ENCODE measurements at regions not wholly inside any gene's neighbourhood (a gene's known extent, or its start where the extent isn't known, plus 50 kb on each side); places are given as distances from the start of the nearest gene placed in this dataset.

DNA sequence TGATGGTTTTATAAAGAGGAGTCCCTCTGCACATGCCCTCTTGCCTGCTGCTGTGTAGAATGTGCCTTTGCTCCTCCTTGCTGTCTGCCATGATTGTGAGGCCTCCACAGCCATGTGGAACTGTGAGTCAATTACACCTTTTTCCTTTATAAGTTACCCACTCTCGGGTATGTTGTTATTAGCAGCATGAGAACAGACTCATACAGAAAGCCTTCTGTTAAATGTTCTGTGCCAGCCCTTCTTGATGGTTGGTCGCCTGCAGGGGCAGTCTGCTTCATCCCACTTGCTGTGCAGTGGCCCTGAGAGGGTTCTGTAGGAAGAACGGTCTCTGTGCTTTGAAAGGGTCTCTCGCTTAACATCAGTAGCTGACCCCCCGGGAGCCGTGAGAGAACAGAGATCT is 248.9 kb upstream of the IGFBP3 start:
- Mint-ChIP-seq H3K4me1 (no peaks in the 10 kb centered on the region), H3K36me3 (no peaks in the 10 kb centered on the region), H3K27ac (no peak overlapping the region), H3K27me3 (no peaks in the 10 kb centered on the region), H3K4me3 (no peak overlapping the region), H3K9me3 (no peaks in the 10 kb centered on the region)
- no peak for DNase-seq

DNA sequence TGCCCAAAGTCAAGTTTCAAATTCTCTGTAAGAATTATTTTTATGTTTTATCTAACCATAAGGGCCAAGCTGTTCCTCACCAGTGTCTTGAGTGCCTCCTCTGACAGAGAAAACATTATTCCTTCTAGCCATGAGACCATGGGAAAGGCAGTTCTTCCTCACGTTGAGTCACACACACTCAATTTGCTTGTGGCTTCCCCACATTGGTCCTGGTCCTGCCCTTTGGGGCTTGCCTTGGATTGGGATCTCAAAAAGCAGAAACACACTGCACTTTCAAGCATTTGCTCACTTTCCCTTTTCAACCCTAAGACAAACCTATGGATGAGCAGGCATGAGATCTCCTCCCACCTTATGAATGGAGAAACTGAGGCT is 248.3 kb upstream of the IGFBP3 start:
- Mint-ChIP-seq H3K36me3 (no peaks in the 10 kb centered on the region), H3K27ac (no peak overlapping the region), H3K9me3 (no peaks in the 10 kb centered on the region), H3K4me1 (no peaks in the 10 kb centered on the region), H3K27me3 (no peaks in the 10 kb centered on the region), H3K4me3 (no peak overlapping the region)
- DNase-seq = no peak

DNA sequence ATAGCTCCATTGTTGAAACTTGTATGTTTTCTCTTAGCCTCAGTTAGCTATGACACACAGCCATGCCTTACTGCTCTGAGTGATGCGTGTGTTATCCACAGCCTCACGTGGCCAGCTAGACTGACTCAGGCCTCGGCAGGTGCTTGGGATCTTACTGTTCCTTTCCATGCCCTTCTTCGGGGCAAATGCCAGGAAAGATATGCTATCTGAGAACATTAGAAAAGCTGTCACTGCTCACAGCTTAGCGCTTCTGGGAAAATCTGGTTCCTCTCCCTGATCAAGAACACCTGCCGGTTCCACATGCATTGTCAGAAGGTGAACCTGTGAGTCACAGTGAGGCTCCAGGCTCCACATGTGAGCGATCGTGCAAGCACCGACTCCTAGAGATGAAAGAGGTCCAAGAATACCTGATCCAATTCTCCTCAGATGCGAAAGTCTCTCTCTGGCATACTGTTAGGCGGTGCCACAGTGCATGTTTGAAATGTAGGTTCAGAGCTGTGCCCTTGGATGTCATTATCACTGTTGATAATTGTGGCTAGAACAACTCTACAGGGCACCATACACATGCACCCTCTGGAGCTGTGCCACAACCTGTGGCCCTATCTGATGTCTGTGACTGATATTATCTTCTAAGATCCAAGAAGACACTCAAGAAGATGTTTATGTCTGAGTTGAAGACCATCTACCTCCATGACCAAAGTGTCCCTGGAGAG is 247.8 kb upstream of the IGFBP3 start:
- Mint-ChIP-seq H3K4me3 (no peak overlapping the region), H3K36me3 (no peaks in the 10 kb centered on the region), H3K27me3 (no peaks in the 10 kb centered on the region), H3K27ac (no peak overlapping the region), H3K4me1 (no peaks in the 10 kb centered on the region), H3K9me3 (no peaks in the 10 kb centered on the region)
- no peak for DNase-seq

DNA sequence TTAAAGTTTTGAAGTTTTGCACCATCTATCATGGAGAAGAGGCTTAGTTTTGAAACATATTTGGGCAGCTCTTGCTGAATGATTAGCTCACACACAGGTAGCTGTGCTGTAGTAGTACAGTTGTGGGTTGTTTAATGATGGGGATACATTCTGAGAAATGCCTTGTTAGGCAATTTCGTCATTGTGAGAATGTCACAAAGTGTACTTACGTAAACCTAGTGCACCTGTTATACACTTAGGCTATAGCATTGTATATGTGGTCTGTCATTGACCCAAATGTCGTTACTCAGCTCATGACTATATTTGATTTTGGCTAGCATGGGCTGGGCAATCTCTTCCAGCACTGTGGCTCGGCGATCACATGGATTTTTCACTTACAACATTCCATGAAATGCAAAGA is 247.2 kb upstream of the IGFBP3 start:
- Mint-ChIP-seq H3K27ac (no peak overlapping the region), H3K4me3 (no peak overlapping the region), H3K27me3 (no peaks in the 10 kb centered on the region), H3K36me3 (no peaks in the 10 kb centered on the region), H3K4me1 (no peaks in the 10 kb centered on the region), H3K9me3 (no peaks in the 10 kb centered on the region)
- DNase-seq = no peak

DNA sequence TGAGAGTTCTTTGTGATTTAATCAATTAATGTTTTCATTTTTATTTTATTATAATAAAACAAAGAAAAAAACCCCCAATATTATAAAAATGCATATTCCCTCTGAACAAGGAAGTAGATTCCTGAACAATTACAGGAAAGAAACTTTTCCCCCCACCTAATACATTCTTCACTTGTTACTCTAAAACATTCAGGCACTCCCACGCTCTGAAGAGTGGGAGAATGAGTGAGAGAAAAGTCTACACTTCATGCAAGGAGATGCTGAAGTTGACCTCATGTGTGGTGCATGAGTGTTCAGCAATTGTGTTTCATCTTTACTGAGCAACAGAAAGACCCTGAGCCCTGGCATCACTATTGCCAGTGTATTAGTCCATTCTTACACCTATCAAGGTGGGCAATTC is 244.2 kb upstream of the IGFBP3 start:
- Mint-ChIP-seq H3K27ac (no peak overlapping the region), H3K36me3 (no peaks in the 10 kb centered on the region), H3K4me3 (no peak overlapping the region), H3K27me3 (no peaks in the 10 kb centered on the region), H3K4me1 (no peaks in the 10 kb centered on the region), H3K9me3 (no peaks in the 10 kb centered on the region)
- DNase-seq = no peak

DNA sequence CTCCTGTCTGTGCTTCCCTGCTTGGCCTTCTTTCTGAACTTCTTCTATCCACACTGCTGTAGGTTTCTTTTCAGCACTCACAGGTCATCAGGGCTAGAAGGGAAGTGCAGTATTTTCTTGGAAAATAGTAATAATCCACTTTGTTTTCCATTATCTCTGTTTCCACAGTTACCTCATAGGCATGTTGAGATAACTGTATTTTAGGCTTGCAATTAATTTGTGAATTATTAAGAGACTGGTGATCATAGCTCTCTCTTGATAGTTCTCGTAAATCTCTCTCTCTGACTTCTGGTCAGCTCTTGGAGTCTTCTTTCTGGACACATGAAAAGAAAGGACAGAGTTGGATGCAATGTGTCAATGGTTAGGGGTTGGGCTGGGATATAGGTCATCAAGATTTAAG is 243.6 kb upstream of the IGFBP3 start:
- no peaks in the 10 kb centered on the region for H3K36me3 Mint-ChIP-seq
- H3K4me3 Mint-ChIP-seq = no peak overlapping the region
- H3K27ac Mint-ChIP-seq = no peak overlapping the region
- H3K4me1 Mint-ChIP-seq = no peaks in the 10 kb centered on the region
- no peaks in the 10 kb centered on the region for H3K9me3 Mint-ChIP-seq
- H3K27me3 Mint-ChIP-seq = no peaks in the 10 kb centered on the region
- no peak for DNase-seq

- Mint-ChIP-seq H3K4me3 (no peak overlapping the region), H3K4me1 (no peaks in the 10 kb centered on the region), H3K9me3 (no peaks in the 10 kb centered on the region), H3K27ac (no peak overlapping the region), H3K36me3 (no peaks in the 10 kb centered on the region), H3K27me3 (no peaks in the 10 kb centered on the region)
- no peak for DNase-seq
Measured at GRCh38 chr7:46163246-46163645, 242.2 kb upstream of the IGFBP3 start.

- DNase-seq = no peak
- Mint-ChIP-seq H3K9me3 (no peaks in the 10 kb centered on the region), H3K36me3 (no peaks in the 10 kb centered on the region), H3K4me3 (no peak overlapping the region), H3K27me3 (no peaks in the 10 kb centered on the region), H3K4me1 (no peaks in the 10 kb centered on the region), H3K27ac (no peak overlapping the region)
Measured at GRCh38 chr7:46162609-46163008, 241.5 kb upstream of the IGFBP3 start.

GRCh38 chr7:46160861-46161260 is 239.8 kb upstream of the IGFBP3 start:
- Mint-ChIP-seq H3K27me3 (no peaks in the 10 kb centered on the region), H3K4me1 (no peaks in the 10 kb centered on the region), H3K4me3 (no peak overlapping the region), H3K9me3 (no peaks in the 10 kb centered on the region), H3K36me3 (no peaks in the 10 kb centered on the region), H3K27ac (no peak overlapping the region)
- no peak for DNase-seq

GRCh38 chr7:46157931-46158330 is 236.9 kb upstream of the IGFBP3 start:
- Mint-ChIP-seq H3K4me3 (no peak overlapping the region), H3K27me3 (no peaks in the 10 kb centered on the region), H3K9me3 (no peaks in the 10 kb centered on the region), H3K27ac (no peak overlapping the region), H3K4me1 (peaks cover 2% of the 10 kb centered on the region), H3K36me3 (no peaks in the 10 kb centered on the region)
- DNase-seq = no peak

- no peaks in the 10 kb centered on the region for H3K9me3 Mint-ChIP-seq
- peaks cover 2% of the 10 kb centered on the region for H3K4me1 Mint-ChIP-seq
- no peaks in the 10 kb centered on the region for H3K27me3 Mint-ChIP-seq
Measured at GRCh38 chr7:46157404-46157803, 236.3 kb upstream of the IGFBP3 start.

GRCh38 chr7:46156853-46157252 is 235.8 kb upstream of the IGFBP3 start:
- H3K4me3 Mint-ChIP-seq = no peak overlapping the region
- H3K9me3 Mint-ChIP-seq = no peaks in the 10 kb centered on the region
- H3K36me3 Mint-ChIP-seq = no peaks in the 10 kb centered on the region
- H3K27me3 Mint-ChIP-seq = no peaks in the 10 kb centered on the region
- H3K4me1 Mint-ChIP-seq = peaks cover 2% of the 10 kb centered on the region
- DNase-seq = no peak
- no peak overlapping the region for H3K27ac Mint-ChIP-seq

More at GRCh38 chr7:46157404-46157803, 236.3 kb upstream of the IGFBP3 start:
- H3K27ac Mint-ChIP-seq = no peak overlapping the region
- no peaks in the 10 kb centered on the region for H3K36me3 Mint-ChIP-seq
- no peak for DNase-seq
- no peak overlapping the region for H3K4me3 Mint-ChIP-seq

GRCh38 chr7:46156086-46156485 is 235.0 kb upstream of the IGFBP3 start:
- peaks cover 2% of the 10 kb centered on the region for H3K4me1 Mint-ChIP-seq
- no peaks in the 10 kb centered on the region for H3K27me3 Mint-ChIP-seq
- no peaks in the 10 kb centered on the region for H3K36me3 Mint-ChIP-seq
- H3K27ac Mint-ChIP-seq = no peak overlapping the region
- DNase-seq = no peak
- H3K9me3 Mint-ChIP-seq = no peaks in the 10 kb centered on the region
- H3K4me3 Mint-ChIP-seq = no peak overlapping the region

GRCh38 chr7:46155367-46155766 is 234.3 kb upstream of the IGFBP3 start:
- H3K4me1 Mint-ChIP-seq = peaks cover 2% of the 10 kb centered on the region
- no peak overlapping the region for H3K4me3 Mint-ChIP-seq
- DNase-seq = no peak
- no peaks in the 10 kb centered on the region for H3K27me3 Mint-ChIP-seq
- no peaks in the 10 kb centered on the region for H3K36me3 Mint-ChIP-seq
- H3K27ac Mint-ChIP-seq = no peak overlapping the region
- H3K9me3 Mint-ChIP-seq = no peaks in the 10 kb centered on the region

DNA sequence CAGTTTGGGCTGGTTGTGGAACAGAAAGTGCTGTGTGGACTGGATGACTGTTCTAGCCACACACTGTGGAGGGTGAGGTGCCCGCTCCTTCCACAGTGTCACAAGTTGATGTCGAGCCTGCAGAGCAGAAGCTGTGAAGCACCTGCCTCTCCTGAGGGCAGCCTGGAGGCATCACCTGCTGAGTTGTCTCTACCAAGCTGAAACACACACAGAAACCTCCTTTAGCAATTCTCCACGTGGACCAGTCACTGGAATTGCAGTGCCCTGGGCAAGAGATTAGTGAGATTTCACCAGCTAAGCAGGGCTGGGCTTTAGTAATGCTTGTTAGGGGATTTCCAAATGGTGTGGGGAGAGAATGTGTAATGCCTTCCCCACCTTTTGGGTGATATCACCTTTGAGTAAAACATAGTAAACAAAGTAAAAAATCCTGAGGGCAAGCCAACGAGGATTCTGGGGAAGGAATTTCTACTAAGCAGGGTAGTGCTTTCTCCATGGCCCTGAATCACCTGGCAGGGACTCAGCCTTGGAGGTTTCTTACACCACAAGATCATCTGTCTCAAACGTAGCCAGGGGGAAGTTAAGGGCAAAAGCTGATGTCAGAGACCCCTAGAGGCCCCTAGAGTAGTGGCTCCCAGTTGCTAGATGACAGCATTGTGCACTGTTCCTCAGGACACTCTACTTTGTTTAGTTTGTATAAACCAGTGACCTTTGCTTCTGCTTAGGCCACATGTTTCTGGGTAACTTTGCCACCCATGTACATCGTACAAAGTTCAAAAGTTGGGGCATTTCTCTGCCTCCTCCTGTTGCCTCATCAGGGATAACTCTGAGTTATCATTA is 233.1 kb upstream of the IGFBP3 start:
- Mint-ChIP-seq H3K9me3 (no peaks in the 10 kb centered on the region), H3K27ac (no peak overlapping the region), H3K4me3 (no peak overlapping the region), H3K36me3 (no peaks in the 10 kb centered on the region), H3K27me3 (no peaks in the 10 kb centered on the region), H3K4me1 (peaks cover 2% of the 10 kb centered on the region)
- no peak for DNase-seq

DNA sequence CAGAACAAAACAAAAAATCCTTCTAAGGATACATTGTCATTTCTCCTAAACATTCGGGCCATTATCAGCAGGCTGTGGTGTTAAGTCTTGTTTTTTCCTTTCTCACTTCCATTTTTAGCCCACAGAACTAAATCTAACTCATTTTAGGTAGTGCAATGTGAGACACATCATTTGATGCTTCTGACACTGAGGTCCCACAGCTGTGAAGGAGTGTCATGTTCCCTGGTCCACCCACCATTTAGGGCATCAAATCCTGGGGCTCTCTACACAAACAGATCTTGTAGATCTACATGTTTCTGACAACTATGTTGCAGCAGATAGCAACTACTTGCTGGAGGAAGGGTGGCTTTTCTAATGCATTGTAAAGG is 232.5 kb upstream of the IGFBP3 start:
- H3K27ac Mint-ChIP-seq = no peak overlapping the region

More for the DNA sequence above, 232.5 kb upstream of the IGFBP3 start:
- Mint-ChIP-seq H3K27me3 (no peaks in the 10 kb centered on the region), H3K4me1 (peaks cover 2% of the 10 kb centered on the region), H3K4me3 (no peak overlapping the region), H3K36me3 (no peaks in the 10 kb centered on the region), H3K9me3 (no peaks in the 10 kb centered on the region)
- no peak for DNase-seq
